ENCODE measurements at regions not wholly inside any gene's neighbourhood (a gene's known extent, or its start where the extent isn't known, plus 50 kb on each side); places are given as distances from the start of the nearest gene placed in this dataset.

DNA sequence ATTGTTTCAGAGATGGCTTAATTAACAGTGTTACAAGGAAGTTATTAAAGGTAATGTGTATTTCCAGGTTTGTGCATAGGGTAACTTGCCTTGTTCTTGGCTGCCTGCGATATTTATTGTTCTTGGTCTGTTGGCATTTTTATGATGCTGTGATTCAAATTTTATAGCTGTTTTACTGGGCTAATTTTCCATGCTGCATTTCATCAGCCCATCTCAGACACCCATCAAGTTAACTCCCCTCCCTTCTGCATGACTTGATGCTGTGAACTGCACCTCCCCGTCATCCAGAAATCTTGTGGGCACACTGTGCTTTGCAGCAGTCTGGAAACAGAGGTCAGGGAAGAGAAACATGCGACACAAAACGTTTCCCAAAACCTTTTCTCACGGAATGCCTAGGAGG, 1049.2 kb downstream of the AACS start:
- no peak for TF ChIP-seq Cebpa-rat (IDR thresholded peaks at IDR 0.05)
- H3K36me3 ChIP-seq: no peaks in the 10 kb centered on the region
- H3K9ac ChIP-seq: no peak overlapping the region

GRCh38 chr12:126117502-126117901, 1052.3 kb downstream of the AACS start:
- TF ChIP-seq Cebpa-rat (IDR thresholded peaks at IDR 0.05): no peak
- H3K9me3 ChIP-seq: no peaks in the 10 kb centered on the region
- H3K4me2 ChIP-seq: no peak overlapping the region
- no peak overlapping the region for H3K27ac ChIP-seq
- H3K4me3 ChIP-seq: no peak overlapping the region
- no peaks in the 10 kb centered on the region for H3K4me1 ChIP-seq
- no peaks in the 10 kb centered on the region for H3K27me3 ChIP-seq
- no peaks in the 10 kb centered on the region for H4K20me1 ChIP-seq
- no peaks in the 10 kb centered on the region for H3K36me3 ChIP-seq
- no peak overlapping the region for H3K9ac ChIP-seq

More for the DNA sequence above, 1049.2 kb downstream of the AACS start:
- no peaks in the 10 kb centered on the region for H3K9me3 ChIP-seq
- no peaks in the 10 kb centered on the region for H4K20me1 ChIP-seq
- no peak overlapping the region for H3K4me3 ChIP-seq
- H3K4me1 ChIP-seq: no peaks in the 10 kb centered on the region
- no peak overlapping the region for H3K4me2 ChIP-seq
- H3K27me3 ChIP-seq: no peaks in the 10 kb centered on the region
- no peak overlapping the region for H3K27ac ChIP-seq

GRCh38 chr12:126139355-126139754, 1074.1 kb downstream of the AACS start:
- Histone ChIP-seq H3K4me1 (no peaks in the 10 kb centered on the region), H3K4me2 (no peak overlapping the region), H3K27ac (no peak overlapping the region), H3K9ac (no peak overlapping the region), H3K36me3 (no peaks in the 10 kb centered on the region), H3K4me3 (no peak overlapping the region), H4K20me1 (no peaks in the 10 kb centered on the region), H3K27me3 (no peaks in the 10 kb centered on the region), H3K9me3 (peaks cover 59% of the 10 kb centered on the region)
- no peak for TF ChIP-seq Cebpa-rat (IDR thresholded peaks at IDR 0.05)

DNA sequence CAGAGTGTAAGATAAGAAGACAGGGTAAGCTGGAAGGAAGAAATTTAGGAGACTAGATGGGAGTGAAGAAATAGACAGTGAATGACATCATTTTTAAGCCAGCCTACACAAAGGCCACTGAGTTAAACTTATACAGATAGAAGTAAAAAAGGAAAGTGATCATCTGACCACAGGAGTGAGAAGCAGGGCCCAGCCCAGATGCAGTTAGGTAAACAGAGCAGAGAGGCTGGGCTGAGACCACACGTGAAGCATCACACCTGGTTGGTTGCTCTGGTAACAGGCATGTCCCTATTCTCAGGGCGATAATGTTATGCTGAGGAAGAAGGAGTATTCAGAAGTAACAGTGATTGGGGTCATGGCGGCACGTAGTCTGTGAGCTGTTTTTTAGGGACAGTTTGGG, 1079.4 kb downstream of the AACS start:
- Histone ChIP-seq H4K20me1 (no peaks in the 10 kb centered on the region), H3K36me3 (no peaks in the 10 kb centered on the region), H3K27ac (no peak overlapping the region), H3K27me3 (no peaks in the 10 kb centered on the region), H3K4me2 (no peak overlapping the region), H3K4me3 (no peak overlapping the region), H3K9me3 (peaks cover 9% of the 10 kb centered on the region), H3K9ac (no peak overlapping the region), H3K4me1 (no peaks in the 10 kb centered on the region)
- no peak for TF ChIP-seq Cebpa-rat (IDR thresholded peaks at IDR 0.05)

- no peak overlapping the region for H3K9ac ChIP-seq
- H3K4me2 ChIP-seq: no peak overlapping the region
- H3K27ac ChIP-seq: no peak overlapping the region
- H3K27me3 ChIP-seq: no peaks in the 10 kb centered on the region
- H3K36me3 ChIP-seq: no peaks in the 10 kb centered on the region
- H3K4me1 ChIP-seq: no peaks in the 10 kb centered on the region
- 0 out of 2 replicates have a peak, but pooled peaks cover 4% of the 10 kb centered on the region for H3K9me3 ChIP-seq
- no peaks in the 10 kb centered on the region for H4K20me1 ChIP-seq
- no peak overlapping the region for H3K4me3 ChIP-seq
- TF ChIP-seq Cebpa-rat (IDR thresholded peaks at IDR 0.05): no peak
These were observed 1082.1 kb downstream of the AACS start for GRCh38 chr12:126147321-126147720.

DNA sequence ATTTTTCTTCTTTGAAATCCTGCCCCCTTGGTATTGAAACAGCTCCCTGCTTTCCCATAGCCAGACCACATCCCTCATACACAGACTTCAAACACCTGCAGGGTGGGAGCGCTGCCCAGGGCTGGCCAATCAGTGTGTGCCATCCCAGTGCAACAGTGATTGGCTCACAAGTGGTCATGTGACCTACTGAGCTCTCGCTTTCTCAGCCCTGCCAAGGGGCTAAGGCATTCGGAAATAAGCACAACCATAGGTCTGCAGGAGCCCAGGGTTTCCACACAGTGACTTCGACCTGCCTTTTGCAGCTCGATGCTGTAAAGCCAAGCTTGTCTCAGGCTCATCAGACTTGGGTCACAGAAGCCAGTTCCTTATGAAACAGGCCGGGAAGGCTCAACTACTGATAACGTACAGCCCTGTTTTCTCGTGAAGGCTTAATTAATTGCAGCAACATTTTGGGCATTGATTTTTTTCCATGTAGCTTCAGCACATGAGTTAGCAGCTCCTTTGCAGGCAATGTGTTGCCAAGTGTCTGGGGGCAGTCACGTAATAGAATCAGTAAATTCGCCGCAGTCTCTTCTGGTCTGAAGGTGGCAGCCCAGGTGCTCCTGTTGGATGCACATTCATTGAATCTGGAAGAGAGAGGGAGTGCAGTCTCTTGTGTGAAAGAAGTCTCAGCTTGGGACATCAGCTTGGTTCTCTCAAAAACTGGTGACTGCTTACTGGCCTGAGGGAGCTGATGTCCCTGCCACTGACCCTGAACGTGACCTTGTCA, 1091.8 kb downstream of the AACS start:
- no peak overlapping the region for H3K4me2 ChIP-seq
- no peak for TF ChIP-seq Cebpa-rat (IDR thresholded peaks at IDR 0.05)
- no peak overlapping the region for H3K4me3 ChIP-seq
- H3K9me3 ChIP-seq: no peaks in the 10 kb centered on the region
- no peaks in the 10 kb centered on the region for H4K20me1 ChIP-seq
- H3K27ac ChIP-seq: no peak overlapping the region
- no peaks in the 10 kb centered on the region for H3K27me3 ChIP-seq
- H3K9ac ChIP-seq: no peak overlapping the region
- no peaks in the 10 kb centered on the region for H3K36me3 ChIP-seq
- peaks cover 21% of the 10 kb centered on the region; the same call in 1 of the 2 replicates for H3K4me1 ChIP-seq

- Histone ChIP-seq H3K9me3 (no peaks in the 10 kb centered on the region), H3K4me3 (no peak overlapping the region), H4K20me1 (no peaks in the 10 kb centered on the region), H3K36me3 (no peaks in the 10 kb centered on the region), H3K27me3 (no peaks in the 10 kb centered on the region), H3K27ac (no peak overlapping the region), H3K9ac (no peak overlapping the region), H3K4me1 (peaks cover 21% of the 10 kb centered on the region; the same call in 1 of the 2 replicates), H3K4me2 (no peak overlapping the region)
- TF ChIP-seq Cebpa-rat (IDR thresholded peaks at IDR 0.05): peak; percentile 51; the same call in 1 of the 2 replicates
These were observed 1092.3 kb downstream of the AACS start for GRCh38 chr12:126157575-126157966.

DNA sequence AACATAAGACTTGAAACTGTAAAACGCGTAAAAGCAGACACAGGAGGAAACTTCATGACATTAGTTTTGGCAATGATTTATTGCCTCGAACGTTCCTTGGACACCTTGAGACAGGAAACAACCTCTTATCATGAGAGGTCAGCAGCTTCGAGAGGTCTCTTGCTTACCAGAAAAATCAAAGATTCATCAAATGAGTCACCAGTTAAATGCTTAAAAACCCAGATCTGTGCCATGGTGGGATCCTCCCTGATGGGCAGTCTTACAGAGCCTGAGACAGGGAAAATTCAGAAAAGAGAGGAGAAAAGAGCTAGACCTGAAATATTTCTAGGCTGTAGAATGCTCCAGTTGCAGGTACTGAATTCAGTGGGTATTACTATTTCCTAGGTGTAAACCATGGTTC, 1093.9 kb downstream of the AACS start:
- Histone ChIP-seq H3K9me3 (no peaks in the 10 kb centered on the region), H3K9ac (no peak overlapping the region), H3K36me3 (no peaks in the 10 kb centered on the region), H3K27me3 (no peaks in the 10 kb centered on the region), H4K20me1 (no peaks in the 10 kb centered on the region), H3K4me3 (no peak overlapping the region), H3K4me2 (no peak overlapping the region), H3K27ac (no peak overlapping the region), H3K4me1 (peaks cover 21% of the 10 kb centered on the region; the same call in 1 of the 2 replicates)
- TF ChIP-seq Cebpa-rat (IDR thresholded peaks at IDR 0.05): no peak

DNA sequence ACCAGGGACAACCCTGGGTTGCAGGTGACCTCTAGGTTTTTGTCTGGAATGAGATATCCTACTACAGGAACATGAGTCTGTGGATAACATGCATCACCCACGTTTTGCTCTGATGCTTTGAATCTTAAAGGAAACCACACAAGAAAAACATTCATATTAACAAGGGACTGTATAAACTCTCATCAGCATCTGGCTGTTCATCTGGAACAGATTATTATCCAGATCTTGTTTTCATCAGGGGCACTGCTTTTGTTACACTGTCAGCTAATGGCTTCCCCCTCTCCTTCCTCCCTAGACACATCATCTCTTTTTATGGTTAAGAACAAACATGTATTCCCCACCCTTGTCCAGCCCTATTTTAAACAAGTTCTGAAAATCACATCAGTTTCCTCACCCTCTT, 1095.7 kb downstream of the AACS start:
- H3K4me1 ChIP-seq: peaks cover 20% of the 10 kb centered on the region; the same call in 1 of the 2 replicates
- no peaks in the 10 kb centered on the region for H3K9me3 ChIP-seq
- H3K27ac ChIP-seq: no peak overlapping the region
- no peaks in the 10 kb centered on the region for H3K27me3 ChIP-seq
- H3K4me2 ChIP-seq: no peak overlapping the region
- no peaks in the 10 kb centered on the region for H3K36me3 ChIP-seq
- no peaks in the 10 kb centered on the region for H4K20me1 ChIP-seq
- no peak for TF ChIP-seq Cebpa-rat (IDR thresholded peaks at IDR 0.05)
- H3K9ac ChIP-seq: no peak overlapping the region
- no peak overlapping the region for H3K4me3 ChIP-seq

DNA sequence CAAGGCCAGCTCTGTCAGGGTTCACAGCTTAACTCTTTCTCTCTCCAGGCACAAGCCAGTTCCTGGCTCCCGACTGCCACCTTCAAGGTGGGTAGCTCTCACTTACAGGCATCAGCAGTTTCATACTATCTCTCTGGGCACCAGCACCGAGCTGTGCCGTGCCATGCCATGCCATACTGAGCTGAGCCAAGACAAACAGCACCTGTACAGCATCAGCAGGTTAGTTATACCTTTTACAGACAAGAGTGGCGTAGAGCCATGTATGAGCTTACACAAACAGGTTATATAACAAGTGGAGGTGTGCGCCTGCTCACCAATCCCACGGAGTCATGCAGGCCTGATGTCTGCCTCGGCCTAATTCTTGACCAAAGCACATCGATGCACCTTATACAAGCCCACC, 1098.7 kb downstream of the AACS start:
- Histone ChIP-seq H3K27me3 (no peaks in the 10 kb centered on the region), H4K20me1 (no peaks in the 10 kb centered on the region), H3K9me3 (no peaks in the 10 kb centered on the region), H3K36me3 (no peaks in the 10 kb centered on the region), H3K27ac (no peak overlapping the region), H3K4me3 (no peak overlapping the region), H3K4me2 (no peak overlapping the region), H3K9ac (no peak overlapping the region), H3K4me1 (peaks cover 11% of the 10 kb centered on the region; the same call in 1 of the 2 replicates)
- TF ChIP-seq Cebpa-rat (IDR thresholded peaks at IDR 0.05): no peak
